CD4-positive, alpha-beta T cell (primary cell): ENCODE measurements at regions not wholly inside any gene's neighbourhood (a gene's known extent, or its start where the extent isn't known, plus 50 kb on each side); places are given as distances from the start of the nearest gene placed in this dataset.

ENCODE experiments used
- ATAC-seq: fragments of 200-7000 bp; cut with Tn5 transposase; one replicate; pipeline ENCODE4 v1.10.0; 2022; ENCODE audit warnings: mild to moderate bottlenecking; ENCODE audit not compliant: poor library complexity
- CTCF ChIA-PET: fragments of 350-600 bp; sonication (Branson Sonifier 250); formaldehyde crosslinking; loops from one replicate; lab custom pipeline; 2021; ENCODE audit warnings: antibody characterized with exemption, inconsistent platforms; lab: Charles Lee
- POLR2A ChIA-PET: fragments of 350-600 bp; sonication (Branson Sonifier 250); formaldehyde crosslinking; loops from one replicate; lab custom pipeline; 2021; ENCODE audit warnings: antibody characterized with exemption, inconsistent platforms; lab: Charles Lee
- DNase-seq, 14 experiments: peaks; one replicate each; pipeline ENCODE4 v3.0.0-alpha.2; 2013 to 2020; ENCODE audit warnings: mixed read lengths in 2 of 14
- H3K27ac ChIP-seq, 2 donors: one replicate each; pipeline versions ENCODE4 v1.5.1 to v1.7.0; 2013; ENCODE audit warnings: low read length in 2 of 2, low read depth in 1 of 2, mild to moderate bottlenecking in 1 of 2
- H3K27me3 ChIP-seq, 2 experiments: 1 replicate in 1 of 2; 2 replicates in 1 of 2; pipeline versions ENCODE4 v1.6.1 to v1.7.0; 2013; ENCODE audit warnings: low read length in 2 of 2, control low read depth in 1 of 2, mild to moderate bottlenecking in 1 of 2, moderate library complexity in 1 of 2; ENCODE audit not compliant: insufficient read depth in 2 of 2, control insufficient read depth in 1 of 2
- H3K36me3 ChIP-seq: one replicate; pipeline ENCODE4 v1.6.1; 2013; ENCODE audit warnings: low read length, control low read depth; ENCODE audit not compliant: insufficient read depth
- H3K4me1 ChIP-seq: one replicate; pipeline ENCODE4 v1.6.1; 2013; ENCODE audit warnings: low read length, control low read depth; ENCODE audit not compliant: insufficient read depth
- H3K4me3 ChIP-seq: one replicate; pipeline ENCODE4 v1.5.1; 2013; ENCODE audit warnings: mild to moderate bottlenecking, low read length, moderate library complexity
- H3K9me3 ChIP-seq, 2 experiments: 1 replicate in 1 of 2; 2 replicates in 1 of 2; pipeline versions ENCODE4 v1.6.1 to v1.7.0; 2013; ENCODE audit warnings: low read length in 2 of 2, mild to moderate bottlenecking in 2 of 2, control low read depth in 1 of 2, moderate library complexity in 1 of 2; ENCODE audit not compliant: control insufficient read depth in 1 of 2, insufficient read depth in 1 of 2
- H3K27ac Mint-ChIP-seq: one replicate; pipeline ENCODE4 v1.8.0; 2020; ENCODE audit warnings: mixed read lengths
- H3K27me3 Mint-ChIP-seq: one replicate; pipeline ENCODE4 v1.8.0; 2021; ENCODE audit warnings: mixed read lengths
- H3K36me3 Mint-ChIP-seq: one replicate; pipeline ENCODE4 v1.8.0; 2021; ENCODE audit warnings: low read depth, mixed read lengths
- H3K4me1 Mint-ChIP-seq: one replicate; pipeline ENCODE4 v1.8.0; 2021; ENCODE audit warnings: low read depth, mixed read lengths
- H3K4me3 Mint-ChIP-seq: one replicate; pipeline ENCODE4 v1.8.0; 2020; ENCODE audit warnings: mild to moderate bottlenecking, mixed read lengths
- H3K9me3 Mint-ChIP-seq: one replicate; pipeline ENCODE4 v1.8.0; 2020; ENCODE audit warnings: mixed read lengths
- CTCF ChIP-seq: fragments of 200-600 bp; IDR thresholded peaks from one replicate; pipeline ENCODE4 v1.8.0; 2022; ENCODE audit warnings: antibody characterized with exemption, mild to moderate bottlenecking
- intact Hi-C, 2 experiments: fragments of 100-400 bp; cut with DNase I in 1 of 2; cut with micrococcal nuclease in 1 of 2; formaldehyde crosslinking; loops; one replicate each; pipeline versions ENCODE4 v1.15.1 to v1.9.0; 2023 to 2025; cut with DNase I, micrococcal nuclease

GRCh38 chr5:135279328-135279727 lies 119.7 kb downstream of the MACROH2A1 start:
- Mint-ChIP-seq H3K27me3 (peaks cover under 1% of the 10 kb centered on the region), H3K4me1 (no peaks in the 10 kb centered on the region), H3K4me3 (no peak overlapping the region), H3K9me3 (peaks cover 3% of the 10 kb centered on the region), H3K27ac (no peak overlapping the region), H3K36me3 (no peaks in the 10 kb centered on the region)
- DNase-seq (no peak), ATAC-seq (no peak)
- Histone ChIP-seq H3K36me3 (no peaks in the 10 kb centered on the region), H3K27me3 (no peaks in the 10 kb centered on the region), H3K9me3 (no peaks in the 10 kb centered on the region), H3K27ac (no peak overlapping the region), H3K4me3 (no peak overlapping the region), H3K4me1 (no peaks in the 10 kb centered on the region)
- ChIA-PET CTCF (no interaction called here), POLR2A (no interaction called here)
- TF ChIP-seq CTCF = no peak
- intact Hi-C loops = no loop called here

- CTCF ChIA-PET = no interaction called here
- Mint-ChIP-seq H3K27me3 (no peaks in the 10 kb centered on the region), H3K27ac (no peak overlapping the region), H3K4me3 (no peak overlapping the region), H3K36me3 (no peaks in the 10 kb centered on the region), H3K4me1 (no peaks in the 10 kb centered on the region), H3K9me3 (no peaks in the 10 kb centered on the region)
- Histone ChIP-seq H3K9me3 (no peaks in the 10 kb centered on the region), H3K4me1 (no peaks in the 10 kb centered on the region), H3K36me3 (no peaks in the 10 kb centered on the region), H3K27me3 (peaks cover 0 to 2% of the 10 kb centered on the region in 2 experiments), H3K27ac (no peak overlapping the region), H3K4me3 (no peak overlapping the region)
- POLR2A ChIA-PET = no interaction called here
- TF ChIP-seq CTCF = no peak
- ATAC-seq (no peak), DNase-seq (no peak)
- intact Hi-C loops = no loop called here
These were observed 122.9 kb downstream of the MACROH2A1 start for GRCh38 chr5:135276151-135276550.

- H3K27me3 Mint-ChIP-seq = no peaks in the 10 kb centered on the region
- no peaks in the 10 kb centered on the region for H3K36me3 Mint-ChIP-seq
- no peaks in the 10 kb centered on the region for H3K9me3 ChIP-seq
- no peaks in the 10 kb centered on the region for H3K4me1 ChIP-seq
- ChIA-PET POLR2A (no interaction called here), CTCF (no interaction called here)
- TF ChIP-seq CTCF = no peak
- no peak overlapping the region for H3K27ac Mint-ChIP-seq
- H3K27ac ChIP-seq = no peak overlapping the region
- no peaks in the 10 kb centered on the region for H3K4me1 Mint-ChIP-seq
- no peak for DNase-seq
- no peaks in the 10 kb centered on the region for H3K9me3 Mint-ChIP-seq
- no peak overlapping the region for H3K4me3 ChIP-seq
- peaks cover 0 to 2% of the 10 kb centered on the region in 2 experiments for H3K27me3 ChIP-seq
- H3K4me3 Mint-ChIP-seq = no peak overlapping the region
- ATAC-seq = no peak
- intact Hi-C loops = no loop called here
- no peaks in the 10 kb centered on the region for H3K36me3 ChIP-seq
These were observed 125.8 kb downstream of the MACROH2A1 start for GRCh38 chr5:135273212-135273611.
